Pons (tissue), 1 donor: ENCODE measurements at regions not wholly inside any gene's neighbourhood (a gene's known extent, or its start where the extent isn't known, plus 50 kb on each side); places are given as distances from the start of the nearest gene placed in this dataset.

Experiments
- DNase-seq: peaks from one replicate; pipeline ENCODE4 v3.0.0-alpha.2; 2016; ENCODE audit warnings: low spot score

DNA sequence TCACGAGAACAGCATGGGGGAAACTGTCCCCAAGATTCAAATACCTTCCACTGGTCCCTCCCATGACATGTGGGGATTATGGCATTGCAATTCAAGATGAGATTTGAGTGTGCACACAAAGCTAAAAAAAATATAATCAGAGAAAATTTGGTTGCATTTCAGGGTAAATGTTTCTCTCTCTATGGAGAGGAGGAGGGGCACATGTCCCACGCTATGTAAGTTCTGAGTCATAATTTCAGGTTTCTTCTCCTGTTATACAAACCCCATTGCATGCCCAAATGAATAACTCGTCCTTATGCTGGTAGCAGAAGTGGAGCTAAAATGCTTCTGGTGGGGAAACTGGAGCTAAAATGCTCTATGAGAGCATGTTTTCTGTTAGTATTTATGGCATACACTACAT is 209.7 kb upstream of the DCBLD2 start:
- no peak for DNase-seq

DNA sequence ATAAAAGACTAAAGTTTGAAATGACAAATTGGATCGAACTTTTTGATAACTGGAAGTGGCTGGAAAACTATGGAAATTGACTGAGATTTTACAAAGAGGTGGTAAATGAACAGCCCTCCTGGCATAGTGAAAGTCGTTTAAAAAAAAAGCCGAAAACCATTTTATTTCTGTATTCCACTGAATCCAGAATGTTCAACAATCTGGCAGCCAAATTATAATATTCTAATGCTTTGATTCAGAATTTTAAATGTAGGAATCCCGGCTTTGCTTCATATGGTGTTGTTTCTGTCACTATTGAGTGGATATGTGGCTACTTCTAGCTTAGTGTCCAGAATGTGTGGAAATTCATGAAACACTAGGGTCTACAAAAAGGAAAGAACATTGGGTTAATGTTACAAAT is 208.9 kb upstream of the DCBLD2 start:
- no peak for DNase-seq

DNA sequence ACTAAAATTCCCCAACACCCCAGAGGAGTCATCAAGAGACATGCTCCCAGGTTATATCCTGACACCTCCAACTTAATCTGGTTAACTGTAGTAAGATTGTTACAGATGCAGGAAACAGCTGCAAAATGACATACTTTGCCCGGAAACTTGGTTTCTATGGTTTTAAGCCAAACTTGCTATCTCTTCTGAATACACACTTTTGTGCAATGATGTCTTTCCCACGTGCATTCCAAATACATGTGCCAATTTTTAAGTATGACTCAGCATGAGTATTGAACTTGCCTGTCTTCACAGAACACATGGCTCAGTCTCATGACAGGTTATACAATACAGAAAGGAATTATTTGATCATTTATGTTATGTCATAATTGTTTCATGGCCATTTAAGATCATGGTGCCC is 207.0 kb upstream of the DCBLD2 start:
- DNase-seq, result no peak

DNA sequence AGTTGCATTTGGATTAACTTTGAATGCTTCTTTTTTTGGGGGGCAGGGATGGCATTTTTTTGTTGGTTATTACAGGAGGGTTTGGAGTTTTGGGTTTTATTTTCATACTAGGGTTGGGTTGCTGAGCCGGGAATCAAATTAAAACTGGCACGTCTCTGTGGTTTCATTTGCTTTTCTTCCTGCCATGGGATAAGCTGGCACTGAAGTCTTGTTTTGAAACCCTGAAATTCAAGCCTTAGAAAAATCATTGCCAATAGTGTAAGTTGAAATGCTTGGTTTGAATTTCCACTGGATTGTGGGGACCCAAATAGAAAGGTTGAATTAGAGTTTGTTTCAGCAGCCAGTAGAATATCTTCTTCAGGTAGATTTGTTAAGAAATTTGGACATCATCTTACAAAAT is 193.1 kb upstream of the DCBLD2 start:
- DNase-seq, result no peak

DNA sequence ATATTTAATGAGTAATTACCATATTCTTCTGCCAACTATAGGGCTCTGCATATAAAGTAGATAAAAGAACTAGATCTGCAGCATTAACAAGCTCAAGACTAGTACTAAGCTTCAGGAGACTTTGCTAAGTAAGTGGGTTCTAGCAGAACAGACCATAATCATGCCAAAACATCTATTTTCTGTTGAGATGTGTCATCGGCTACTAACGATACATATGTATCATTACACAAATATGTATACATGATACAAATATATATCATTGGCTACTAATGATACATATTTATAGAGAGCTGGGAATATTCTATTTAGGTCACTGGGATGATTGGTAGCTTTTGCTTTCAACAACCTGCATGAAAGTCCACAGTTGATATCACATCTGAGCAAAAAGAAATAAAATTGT is 185.8 kb upstream of the DCBLD2 start:
- no peak for DNase-seq

DNA sequence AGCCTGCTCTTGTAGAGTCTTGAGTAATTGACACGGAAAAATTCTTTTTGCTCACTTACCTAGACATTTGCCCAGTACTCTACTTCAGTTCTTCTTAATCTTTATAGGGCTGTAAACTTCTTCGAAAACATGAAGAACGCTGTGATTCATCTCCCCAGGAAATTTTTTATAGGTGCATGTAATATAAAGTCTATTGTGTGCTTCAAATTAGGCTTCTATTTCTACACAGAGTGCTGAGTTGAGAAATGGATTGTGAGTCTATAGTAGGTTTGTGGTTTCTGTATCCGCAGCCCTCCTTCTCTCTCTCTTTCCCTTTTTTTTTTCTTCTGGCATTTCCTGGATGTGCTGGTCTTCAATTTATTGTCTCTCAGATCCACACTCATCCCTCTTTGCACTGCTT is 183.3 kb upstream of the DCBLD2 start:
- no peak for DNase-seq

DNA sequence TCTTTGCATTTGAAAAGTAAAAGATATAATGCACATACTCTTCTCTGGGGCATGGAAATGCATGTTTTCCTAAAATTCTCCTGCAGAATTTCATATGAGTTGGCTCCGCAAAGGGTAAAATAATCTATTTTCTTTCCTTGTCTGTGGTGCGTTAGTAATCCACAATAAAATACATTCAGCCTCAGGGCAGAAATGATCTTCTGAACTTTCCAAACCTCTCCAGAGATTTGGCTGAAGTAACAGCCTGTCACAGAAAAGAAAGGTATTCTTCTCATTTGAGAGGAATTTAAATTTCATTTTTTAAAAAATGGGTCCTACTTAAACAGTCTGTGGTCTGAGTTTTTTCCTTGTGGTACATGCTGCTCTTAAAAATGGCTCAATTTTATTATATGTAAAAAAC is 182.7 kb upstream of the DCBLD2 start:
- DNase-seq, result no peak

DNA sequence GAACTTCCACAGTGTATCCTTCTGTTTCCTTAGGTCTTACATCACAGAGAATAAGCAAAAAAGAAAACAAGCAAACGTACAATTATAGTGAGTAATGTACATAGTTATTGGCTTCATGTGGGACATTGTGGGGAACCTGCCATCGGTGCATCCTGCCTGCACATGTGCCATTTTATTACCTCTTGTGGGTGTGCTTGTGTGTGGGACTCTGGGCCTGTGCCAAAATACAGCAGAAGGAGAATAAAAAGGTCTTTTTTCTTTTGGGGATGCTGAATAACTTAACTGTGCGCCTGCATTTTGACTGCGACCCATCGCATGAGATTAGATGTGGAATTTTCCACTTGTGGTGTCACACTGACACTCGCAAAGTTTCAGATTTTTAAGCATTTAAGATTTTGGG is 169.6 kb upstream of the DCBLD2 start:
- no peak for DNase-seq

DNA sequence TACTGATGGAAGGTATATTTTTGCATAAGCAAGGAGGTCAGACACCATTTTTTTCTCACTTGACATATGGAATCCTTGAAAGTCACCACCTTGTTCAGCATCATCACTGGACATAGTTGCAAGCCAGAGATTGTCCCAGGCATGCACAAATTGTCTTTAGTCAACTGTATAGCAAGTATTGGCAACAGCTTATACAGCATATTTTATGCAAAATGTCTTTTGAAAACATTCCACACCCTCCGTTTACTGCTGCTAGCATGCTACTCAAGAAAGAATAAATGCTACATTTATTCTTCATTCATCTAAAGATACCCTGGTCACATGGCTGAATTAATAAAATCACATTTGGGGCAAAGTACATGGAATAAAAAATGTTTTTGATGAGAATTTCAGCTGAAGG is 168.5 kb upstream of the DCBLD2 start:
- no peak for DNase-seq

DNA sequence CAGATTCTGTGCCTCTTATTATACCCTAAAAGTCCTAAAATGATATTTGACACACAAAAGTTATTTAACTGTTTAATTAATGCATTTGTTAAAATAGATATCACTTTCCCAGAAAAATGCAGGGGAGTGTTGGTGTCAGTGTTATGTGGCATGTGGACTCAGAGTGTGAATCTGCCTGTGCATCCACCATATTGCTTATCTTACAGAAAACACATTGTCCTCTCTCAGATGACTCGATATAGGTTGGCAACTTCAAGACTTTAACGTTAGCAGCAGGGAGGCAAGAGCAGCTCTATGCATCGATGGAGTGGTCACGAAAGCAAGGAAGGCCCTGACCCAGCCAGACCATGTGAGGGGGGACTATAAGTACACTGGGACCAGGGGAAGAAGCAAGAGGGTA is 165.4 kb upstream of the DCBLD2 start:
- no peak for DNase-seq

DNA sequence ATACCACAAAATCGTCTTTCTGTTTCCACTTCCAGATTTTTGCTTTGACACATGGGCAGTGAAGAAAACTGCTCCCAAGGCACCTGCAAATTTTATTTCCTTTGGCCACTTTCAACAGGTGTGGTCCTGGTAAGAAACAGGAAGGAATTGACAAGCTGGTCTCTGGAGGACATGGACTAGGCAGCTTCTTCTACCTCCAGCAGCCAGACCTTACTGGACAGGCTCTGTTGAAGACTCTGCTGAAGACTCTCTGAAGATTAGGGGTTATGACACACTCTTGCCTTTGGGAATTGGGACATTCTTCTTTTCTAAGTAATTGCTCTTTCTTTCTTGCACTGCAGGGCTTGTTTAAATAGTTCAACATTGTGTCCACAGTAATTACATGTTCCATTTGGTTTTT is 147.7 kb upstream of the DCBLD2 start:
- DNase-seq, result no peak

DNA sequence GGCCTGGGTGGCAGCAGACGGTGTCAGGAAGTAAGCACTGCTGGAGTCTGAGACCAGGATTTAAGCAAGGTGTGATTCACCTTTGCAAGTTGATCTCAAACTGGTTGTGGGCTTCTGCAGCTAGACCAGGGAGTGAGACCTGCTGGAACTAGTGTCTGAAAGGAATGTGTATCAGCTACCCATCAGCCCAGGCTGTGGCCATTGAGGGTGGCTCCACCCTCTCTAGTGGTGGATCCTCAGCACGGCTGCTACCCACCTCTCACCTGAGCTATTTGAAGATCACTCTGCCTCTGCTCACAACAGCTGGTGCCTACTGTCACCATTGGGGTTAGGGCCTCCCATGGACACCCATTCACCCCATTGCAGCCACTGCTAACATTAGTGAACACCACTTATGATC is 140.3 kb upstream of the DCBLD2 start:
- no peak for DNase-seq

DNA sequence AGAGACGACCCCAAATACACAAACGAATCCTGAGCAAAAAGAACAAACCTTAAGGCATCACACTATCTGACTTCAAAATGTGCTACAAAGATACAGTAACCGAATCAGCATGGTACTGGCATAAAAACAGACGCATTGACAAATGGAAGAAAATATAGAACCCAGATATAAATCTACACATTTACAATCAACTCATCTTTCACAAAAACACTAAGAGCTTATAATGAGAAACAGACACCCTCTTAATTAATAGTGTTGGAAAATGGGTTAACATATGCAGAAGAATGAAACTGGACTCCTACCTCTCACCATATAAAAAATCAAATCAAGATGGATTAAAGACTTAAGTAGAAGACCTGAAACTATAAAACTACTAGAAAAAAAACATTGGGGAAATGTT is 130.3 kb upstream of the DCBLD2 start:
- DNase-seq, result no peak

DNA sequence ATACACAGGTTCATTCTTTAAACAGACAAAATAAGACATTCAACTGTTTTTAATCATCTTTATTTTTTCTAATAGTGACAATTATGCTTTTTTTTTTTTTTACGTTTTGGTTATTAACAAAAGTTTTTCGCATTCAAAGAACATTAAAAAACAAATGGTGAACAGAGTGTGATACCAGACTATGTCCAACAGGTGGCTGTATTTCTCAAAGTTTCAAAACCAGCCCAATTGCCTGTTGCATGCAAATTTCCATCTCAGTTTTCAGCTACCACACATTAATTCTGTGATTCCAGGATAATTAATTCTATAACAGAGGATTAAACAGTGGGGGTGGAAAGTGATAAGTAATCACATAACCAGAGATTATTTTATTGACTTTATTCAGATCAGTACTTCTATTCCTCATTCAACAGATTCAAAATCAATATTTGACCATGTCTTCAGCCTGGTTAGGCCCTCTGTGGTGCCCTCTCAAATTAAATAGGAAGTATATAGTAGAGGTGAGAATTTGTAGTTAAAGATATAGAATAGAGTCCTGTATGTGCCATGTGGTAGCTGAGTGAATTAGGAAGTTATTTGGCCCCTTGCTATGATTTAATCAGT is 122.2 kb upstream of the DCBLD2 start:
- DNase-seq, result peak; percentile 51

DNA sequence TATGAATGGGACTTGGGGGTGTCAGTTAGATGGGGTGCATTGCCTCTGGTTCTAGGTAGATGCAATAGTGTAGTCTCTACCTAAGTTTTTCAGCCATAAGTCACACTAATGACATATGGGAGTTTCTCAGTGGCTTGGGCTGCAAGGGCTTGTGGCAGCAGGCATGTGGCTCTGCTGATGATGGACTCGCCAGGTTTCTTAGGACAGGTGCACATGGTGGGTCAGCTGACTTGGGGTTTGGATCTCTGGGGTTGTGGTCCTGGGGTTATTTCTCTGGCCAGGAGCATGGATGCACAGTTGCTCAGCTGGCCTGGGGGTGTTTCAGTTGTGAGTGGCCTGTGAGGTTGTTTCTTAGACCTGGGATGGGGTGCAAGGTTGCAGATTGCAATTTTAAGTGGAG is 120.0 kb upstream of the DCBLD2 start:
- DNase-seq, result no peak

DNA sequence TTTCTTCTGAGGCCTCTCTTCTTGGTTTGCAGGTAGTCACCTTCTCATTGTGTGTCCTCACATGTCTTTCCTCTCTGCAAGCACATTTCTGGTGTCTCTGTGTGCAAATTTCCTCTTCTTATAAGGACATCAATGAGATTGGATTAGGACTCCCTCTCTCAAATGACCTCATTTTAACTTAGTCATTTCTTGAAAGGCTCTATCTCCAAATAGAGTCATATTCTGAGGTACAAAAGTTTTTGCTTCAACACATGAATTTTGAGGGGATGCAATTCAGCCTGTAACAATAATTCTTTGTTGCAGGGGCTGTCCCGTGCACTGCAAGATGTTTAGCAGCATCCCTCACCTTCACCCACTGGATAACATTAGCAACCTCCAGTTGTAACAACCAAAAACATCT is 115.0 kb upstream of the DCBLD2 start:
- no peak for DNase-seq

DNA sequence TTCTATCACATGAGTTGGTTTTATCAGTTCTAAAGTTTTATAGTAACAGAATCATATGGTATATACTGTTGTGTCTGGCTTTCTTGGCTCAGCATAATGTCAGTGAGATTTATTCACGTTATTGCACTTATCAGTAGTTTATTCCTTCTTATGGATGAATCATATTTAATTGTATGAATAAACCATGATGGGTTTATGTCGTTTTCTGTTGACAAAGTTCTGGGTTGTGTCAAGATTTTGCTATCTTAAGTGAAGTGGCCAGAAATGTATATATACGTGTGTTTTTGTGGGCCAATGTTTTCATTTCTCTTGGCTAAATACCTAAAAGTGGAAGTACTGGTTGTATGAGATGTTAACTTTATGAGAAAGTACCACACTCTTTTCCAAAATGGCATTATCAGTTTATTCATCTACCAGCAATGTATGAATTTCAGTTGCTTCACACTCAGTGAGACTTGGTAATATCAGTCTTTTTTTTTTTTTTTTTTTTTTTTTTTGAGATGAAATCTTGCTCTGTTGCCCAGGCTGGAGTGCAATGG is 112.4 kb upstream of the DCBLD2 start:
- no peak for DNase-seq

DNA sequence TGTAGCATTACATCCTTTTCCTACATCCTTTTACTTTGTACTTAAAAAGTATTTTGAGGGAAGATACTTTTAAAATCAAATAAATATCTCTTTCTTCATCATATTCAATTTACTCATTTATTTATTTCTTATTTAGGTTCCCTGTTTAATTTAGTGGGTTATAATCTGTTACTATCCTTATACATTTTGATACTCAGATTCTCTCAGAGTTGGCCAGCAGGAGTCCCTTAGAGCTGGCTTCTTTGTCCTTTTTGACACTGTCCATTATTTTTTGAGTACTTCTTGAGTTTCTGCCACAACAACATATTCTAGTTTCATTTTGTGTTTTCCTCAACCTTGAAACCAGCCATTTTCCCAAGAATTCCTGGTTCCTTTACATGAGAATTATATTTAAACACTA is 111.6 kb upstream of the DCBLD2 start:
- no peak for DNase-seq

DNA sequence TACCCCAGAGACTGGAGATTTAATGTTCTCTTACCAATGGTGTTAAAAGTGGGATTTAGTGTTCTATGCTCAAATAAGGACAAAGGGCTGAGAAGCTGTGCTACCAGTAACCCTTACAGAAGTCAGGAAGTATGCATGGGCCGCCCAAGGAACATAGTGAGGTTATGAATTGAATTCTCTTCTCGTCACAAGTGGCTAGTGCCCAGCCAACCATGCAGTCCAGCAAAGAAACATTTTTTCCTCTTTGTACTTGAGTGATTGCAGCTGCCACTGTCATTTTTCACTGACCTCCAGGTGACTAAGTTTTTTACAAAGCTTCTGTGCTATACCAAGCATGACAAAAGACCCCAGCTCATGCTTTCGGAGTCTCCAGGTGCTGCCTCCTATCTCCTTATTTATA is 110.6 kb upstream of the DCBLD2 start:
- no peak for DNase-seq

DNA sequence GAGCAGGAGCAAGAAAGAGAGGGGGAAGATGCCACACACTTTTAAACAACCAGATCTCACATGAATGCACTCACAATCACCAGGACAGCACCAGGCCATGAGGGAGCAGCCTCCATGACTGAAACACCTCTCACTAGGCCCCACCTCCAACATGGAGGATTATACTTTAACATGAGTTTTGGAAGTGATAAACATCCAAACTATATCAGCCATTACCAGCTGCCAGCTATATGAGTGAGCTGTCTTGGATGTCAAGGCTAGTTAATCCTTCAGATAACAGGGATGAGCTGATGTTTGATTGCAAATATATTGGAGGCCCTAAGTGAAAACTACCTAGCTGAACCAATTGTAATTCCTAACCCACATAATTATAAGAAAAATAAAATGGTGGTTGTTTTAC is 108.4 kb upstream of the DCBLD2 start:
- no peak for DNase-seq

DNA sequence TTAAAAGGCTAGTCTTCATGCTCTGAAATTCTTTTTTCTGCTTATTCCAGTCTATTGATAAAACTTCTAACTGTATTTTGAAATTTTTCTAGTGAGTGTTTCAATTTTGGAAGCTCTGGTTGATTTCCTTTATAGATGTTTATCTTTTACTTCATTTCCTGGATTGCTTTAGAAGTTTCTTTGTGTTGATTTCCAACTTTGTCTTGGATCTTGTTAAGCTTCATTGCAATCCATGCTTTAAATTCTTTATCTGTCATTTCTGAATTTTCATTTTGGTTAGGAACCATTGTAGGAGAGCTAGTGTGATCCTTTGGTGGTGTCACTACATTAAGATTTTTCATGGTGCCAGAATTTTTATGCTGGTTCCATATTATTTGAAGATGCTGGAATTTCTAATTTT is 105.2 kb upstream of the DCBLD2 start:
- no peak for DNase-seq

DNA sequence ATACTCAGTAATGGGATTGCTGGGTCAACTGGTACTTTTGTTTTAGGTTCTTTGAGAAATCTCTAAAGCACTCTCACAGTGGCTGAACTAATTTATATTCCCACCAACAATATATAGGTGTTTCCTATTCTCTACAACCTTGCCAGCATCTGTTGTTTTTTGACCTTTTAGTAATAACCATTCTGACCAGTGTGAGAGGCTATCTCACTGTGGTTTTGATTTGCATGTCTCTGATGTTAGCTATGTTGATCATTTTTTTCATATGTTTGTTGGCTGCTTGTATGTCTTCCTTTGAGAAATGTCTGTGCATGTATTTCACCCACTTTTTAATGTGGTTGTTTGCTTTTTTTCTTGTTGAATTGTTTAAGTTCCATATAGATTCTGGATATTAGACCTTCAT is 98.2 kb upstream of the DCBLD2 start:
- no peak for DNase-seq

DNA sequence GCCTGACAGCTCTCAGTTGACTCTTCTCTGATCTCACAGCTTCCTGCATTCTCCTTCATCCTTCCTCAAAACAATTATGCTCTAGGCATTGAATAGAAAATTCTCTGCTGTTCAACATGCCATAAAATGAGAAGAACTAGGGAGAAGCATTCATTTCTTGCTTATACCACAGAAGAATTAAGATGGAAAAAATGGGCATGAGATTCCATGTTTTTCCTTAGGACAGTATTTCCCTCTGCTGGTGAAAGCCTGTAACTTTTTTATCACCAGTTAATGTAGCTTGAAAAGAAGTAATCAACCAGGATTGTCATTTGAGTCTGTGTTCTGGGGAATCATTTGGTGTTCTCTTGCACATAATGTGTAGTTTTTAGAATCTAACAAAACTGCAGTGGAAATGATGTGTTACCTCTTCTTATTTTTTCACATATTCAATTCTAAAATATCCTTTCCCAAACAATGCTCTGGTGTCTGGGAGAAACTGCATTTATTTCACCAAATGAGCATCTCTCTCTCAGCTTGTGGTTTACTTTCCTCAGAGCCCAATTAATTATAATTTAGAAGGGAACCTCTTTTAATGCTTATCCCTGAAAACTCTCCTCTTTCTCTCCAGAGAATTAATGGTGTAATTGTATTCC is 92.8 kb upstream of the DCBLD2 start:
- DNase-seq, result peak; percentile 73

DNA sequence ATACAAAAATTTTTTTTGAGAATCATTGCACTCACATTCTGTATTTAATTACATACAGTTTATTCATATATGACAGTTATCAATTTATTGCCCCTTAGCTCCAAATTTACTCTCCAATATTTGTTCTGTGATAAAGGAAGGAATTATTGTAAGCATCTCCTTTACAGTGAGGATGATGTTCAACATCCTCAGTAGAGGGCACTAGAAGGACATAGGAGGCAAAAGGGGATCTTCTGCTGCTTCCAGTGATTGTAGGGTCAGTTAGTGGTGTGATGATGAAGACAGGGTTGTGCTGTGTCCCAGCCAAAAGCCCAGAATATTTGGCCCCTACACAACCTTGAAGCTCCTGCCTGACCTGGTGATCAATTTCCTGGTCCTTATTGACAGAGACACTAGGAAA is 89.9 kb upstream of the DCBLD2 start:
- no peak for DNase-seq
